Kidney glomerular epithelial cell (primary cell): ENCODE measurements at regions not wholly inside any gene's neighbourhood (a gene's known extent, or its start where the extent isn't known, plus 50 kb on each side); places are given as distances from the start of the nearest gene placed in this dataset.
"Not testable (repeated sequence)": the region's sequence is repeated elsewhere in the genome, so short reads cannot be mapped to it uniquely, and the experiment has no call there.

Experiments used
- DNase-seq: peaks from one replicate; lab custom pipeline; 2025; lab: John Stamatoyannopoulos, UW

- not testable (repeated sequence) for DNase-seq
Observed at GRCh38 chr17:64800987-64801386, 118.3 kb downstream of the LRRC37A3 start.

GRCh38 chr17:64800361-64800895 is 118.8 kb downstream of the LRRC37A3 start:
- not testable (repeated sequence) for DNase-seq

- DNase-seq = not testable (repeated sequence)
Observed at GRCh38 chr17:64799543-64800188, 119.6 kb downstream of the LRRC37A3 start.

GRCh38 chr17:64798961-64799360 is 120.3 kb downstream of the LRRC37A3 start:
- DNase-seq = not testable (repeated sequence)

- DNase-seq = not testable (repeated sequence)
Observed at GRCh38 chr17:64798489-64798790, 120.8 kb downstream of the LRRC37A3 start.

GRCh38 chr17:64797746-64798488 is 121.4 kb downstream of the LRRC37A3 start:
- DNase-seq = not testable (repeated sequence)

GRCh38 chr17:64795342-64795741 is 123.9 kb downstream of the LRRC37A3 start:
- DNase-seq = not testable (repeated sequence)

- not testable (repeated sequence) for DNase-seq
Observed at GRCh38 chr17:64794548-64795274, 124.6 kb downstream of the LRRC37A3 start.

- DNase-seq = not testable (repeated sequence)
Observed at GRCh38 chr17:64794113-64794512, 125.2 kb downstream of the LRRC37A3 start.

- peak; percentile 43 for DNase-seq
Observed at GRCh38 chr17:64792793-64793575, 126.3 kb downstream of the LRRC37A3 start.

GRCh38 chr17:64792276-64792675 is 127.0 kb downstream of the LRRC37A3 start:
- DNase-seq = not testable (repeated sequence)

- DNase-seq = not testable (repeated sequence)
Observed at GRCh38 chr17:64791691-64792090, 127.6 kb downstream of the LRRC37A3 start.

GRCh38 chr17:64791226-64791625 is 128.1 kb downstream of the LRRC37A3 start:
- DNase-seq = not testable (repeated sequence)

- not testable (repeated sequence) for DNase-seq
Observed at GRCh38 chr17:64790690-64791089, 128.6 kb upstream of the SMURF2 start.

GRCh38 chr17:64790193-64790592 is 128.1 kb upstream of the SMURF2 start:
- DNase-seq = not testable (repeated sequence)

GRCh38 chr17:64789061-64789445 is 126.9 kb upstream of the SMURF2 start:
- DNase-seq = not testable (repeated sequence)

GRCh38 chr17:64788286-64789060 is 126.4 kb upstream of the SMURF2 start:
- DNase-seq = no peak

- DNase-seq = no peak
Observed at GRCh38 chr17:64787921-64788271, 125.8 kb upstream of the SMURF2 start.

- no peak for DNase-seq
Observed at GRCh38 chr17:64787255-64787920, 125.3 kb upstream of the SMURF2 start.

GRCh38 chr17:64786337-64786736 is 124.2 kb upstream of the SMURF2 start:
- DNase-seq = no peak
